ENCODE measurements at regions not wholly inside any gene's neighbourhood (a gene's known extent, or its start where the extent isn't known, plus 50 kb on each side); places are given as distances from the start of the nearest gene placed in this dataset.

- Histone ChIP-seq H3K9me3 (ENCODE audit: control insufficient read depth, low read length) (no peaks in the 10 kb centered on the region), H3K36me3 (ENCODE audit: control insufficient read depth, insufficient read depth, low read length) (no peaks in the 10 kb centered on the region), H3K4me3 (ENCODE audit: extremely low read depth, insufficient read depth, low read length, poor library complexity, severe bottlenecking) (no peak overlapping the region), H3K27ac (ENCODE audit: low read depth, low read length, severe bottlenecking) (no peak overlapping the region), H3K4me1 (ENCODE audit: control insufficient read depth, insufficient read depth, low read length, poor library complexity, severe bottlenecking) (no peaks in the 10 kb centered on the region)
- WGBS, 2 experiments (ENCODE audit: insufficient coverage in 2 of 2), result 100% methylated on average over 1 of the region's 1 CpG; no CpG with 5 or more reads in 1 of the 2 experiments
Observed at GRCh38 chr1:222911866-222912265, 97.0 kb downstream of the DISP1 start.

- Histone ChIP-seq H3K4me3 (ENCODE audit: extremely low read depth, insufficient read depth, low read length, poor library complexity, severe bottlenecking) (no peak overlapping the region), H3K4me1 (ENCODE audit: control insufficient read depth, insufficient read depth, low read length, poor library complexity, severe bottlenecking) (no peaks in the 10 kb centered on the region), H3K9me3 (ENCODE audit: control insufficient read depth, low read length) (no peaks in the 10 kb centered on the region), H3K36me3 (ENCODE audit: control insufficient read depth, insufficient read depth, low read length) (no peaks in the 10 kb centered on the region), H3K27ac (ENCODE audit: low read depth, low read length, severe bottlenecking) (no peak overlapping the region)
Observed at GRCh38 chr1:222912730-222913129, 97.9 kb downstream of the DISP1 start.

DNA sequence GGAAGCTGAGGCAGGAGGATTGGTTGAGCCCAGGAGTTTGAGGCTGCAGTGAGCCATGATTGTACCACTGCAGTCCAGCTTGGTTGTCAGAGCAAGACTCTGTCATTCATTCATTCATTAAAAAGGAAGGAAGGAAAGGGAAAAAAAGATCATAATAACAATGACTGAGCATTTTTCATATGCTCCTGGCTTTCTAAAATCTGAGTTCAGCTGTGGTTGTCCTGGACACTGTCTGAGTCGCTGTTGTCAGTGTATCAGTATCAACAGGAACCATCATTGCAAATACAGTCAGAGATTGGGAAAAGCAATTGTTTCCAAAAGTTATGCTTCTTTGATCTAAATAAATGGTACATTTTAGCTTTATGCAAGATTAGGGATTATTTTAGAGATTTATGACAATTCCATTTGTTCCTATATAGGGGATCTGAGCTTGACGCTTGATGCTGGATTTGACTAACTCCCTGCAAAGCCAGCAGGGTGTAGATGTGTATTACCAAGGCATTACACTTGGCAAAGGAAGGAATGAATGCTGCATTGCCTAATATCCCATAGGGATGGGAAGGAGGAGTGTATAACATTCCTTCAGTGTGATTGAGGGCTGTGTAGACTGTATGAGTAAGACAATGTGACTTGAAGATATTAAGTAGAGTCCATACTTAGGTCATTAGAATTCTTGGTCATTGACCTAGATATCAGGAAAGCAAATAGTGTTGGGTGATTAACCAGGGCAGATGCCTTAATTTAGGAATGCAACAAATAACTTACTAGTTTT is 100.2 kb downstream of the DISP1 start:
- Histone ChIP-seq H3K27ac (ENCODE audit: low read depth, low read length, severe bottlenecking) (no peak overlapping the region), H3K4me3 (ENCODE audit: extremely low read depth, insufficient read depth, low read length, poor library complexity, severe bottlenecking) (no peak overlapping the region), H3K4me1 (ENCODE audit: control insufficient read depth, insufficient read depth, low read length, poor library complexity, severe bottlenecking) (no peaks in the 10 kb centered on the region), H3K9me3 (ENCODE audit: control insufficient read depth, low read length) (no peaks in the 10 kb centered on the region), H3K36me3 (ENCODE audit: control insufficient read depth, insufficient read depth, low read length) (no peaks in the 10 kb centered on the region)
- WGBS, 2 experiments (ENCODE audit: insufficient coverage in 2 of 2), result 100% methylated on average over 1 of the region's 2 CpGs; no CpG with 5 or more reads in 1 of the 2 experiments

GRCh38 chr1:222916100-222916499 is 101.3 kb downstream of the DISP1 start:
- Histone ChIP-seq H3K27ac (ENCODE audit: low read depth, low read length, severe bottlenecking) (no peak overlapping the region), H3K36me3 (ENCODE audit: control insufficient read depth, insufficient read depth, low read length) (no peaks in the 10 kb centered on the region), H3K4me3 (ENCODE audit: extremely low read depth, insufficient read depth, low read length, poor library complexity, severe bottlenecking) (no peak overlapping the region), H3K4me1 (ENCODE audit: control insufficient read depth, insufficient read depth, low read length, poor library complexity, severe bottlenecking) (no peaks in the 10 kb centered on the region), H3K9me3 (ENCODE audit: control insufficient read depth, low read length) (no peaks in the 10 kb centered on the region)
- 80 to 100% methylated on average over 2 to 3 of the region's 3 CpGs for WGBS, 2 experiments (ENCODE audit: insufficient coverage in 2 of 2)

DNA sequence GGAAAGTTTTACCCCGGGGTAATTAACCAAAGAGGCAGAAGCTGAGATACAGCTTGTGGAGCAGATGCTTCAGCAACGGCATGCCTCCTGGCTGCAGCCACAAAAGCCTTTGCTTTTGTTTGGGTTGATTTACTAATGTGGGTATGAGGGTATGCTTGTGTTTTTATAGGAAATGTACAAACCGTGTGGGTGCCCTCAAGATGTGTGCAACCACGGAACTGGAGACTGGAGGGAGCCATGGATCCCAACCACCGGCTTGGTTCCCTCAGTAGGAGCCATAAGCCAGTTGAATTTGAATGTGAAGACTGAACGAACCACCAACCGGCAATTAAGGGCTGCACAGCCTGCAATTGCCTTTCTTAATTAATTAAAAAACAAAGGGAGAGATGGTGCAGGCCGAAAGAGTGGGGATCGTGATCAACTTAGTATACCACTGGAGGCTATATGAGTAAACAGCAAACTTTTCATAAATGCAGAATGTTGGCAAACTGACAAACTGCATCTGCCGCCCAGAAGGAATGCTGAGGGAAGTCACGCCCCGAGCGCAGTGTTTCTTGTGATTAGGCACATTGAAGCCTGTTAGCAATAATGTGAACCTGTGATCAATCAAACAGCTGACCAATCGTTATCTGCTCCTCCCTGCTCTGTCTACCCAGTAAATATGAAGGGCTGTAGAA is 104.1 kb downstream of the DISP1 start:
- H3K27ac ChIP-seq (ENCODE audit: low read depth, low read length, severe bottlenecking), result no peak overlapping the region
- no peaks in the 10 kb centered on the region for H3K36me3 ChIP-seq (ENCODE audit: control insufficient read depth, insufficient read depth, low read length)
- WGBS, 2 experiments (ENCODE audit: insufficient coverage in 2 of 2), result 81 to 87% methylated on average over 12 to 14 of the region's 14 CpGs
- no peak overlapping the region for H3K4me3 ChIP-seq (ENCODE audit: extremely low read depth, insufficient read depth, low read length, poor library complexity, severe bottlenecking)
- no peaks in the 10 kb centered on the region for H3K9me3 ChIP-seq (ENCODE audit: control insufficient read depth, low read length)
- peaks cover 3% of the 10 kb centered on the region for H3K4me1 ChIP-seq (ENCODE audit: control insufficient read depth, insufficient read depth, low read length, poor library complexity, severe bottlenecking)

DNA sequence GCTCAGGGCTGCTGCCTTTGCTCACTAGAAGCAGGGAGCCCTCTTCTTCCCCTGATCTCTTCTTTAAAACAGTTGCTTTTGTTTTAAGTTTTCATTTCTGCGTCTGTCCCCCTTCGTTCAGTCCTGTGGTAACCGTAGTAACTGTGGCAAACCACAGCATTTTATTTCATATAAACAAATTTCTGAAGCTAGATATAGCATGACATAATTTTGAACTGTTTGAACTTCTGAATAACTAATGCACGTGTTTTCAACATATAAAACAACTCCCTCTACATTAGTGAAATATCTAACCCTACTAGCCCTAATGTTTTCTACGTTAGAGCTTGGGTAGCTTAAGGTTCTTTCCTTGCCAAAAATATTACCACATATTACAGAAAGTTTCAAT is 104.6 kb downstream of the DISP1 start:
- Histone ChIP-seq H3K36me3 (ENCODE audit: control insufficient read depth, insufficient read depth, low read length) (no peaks in the 10 kb centered on the region), H3K4me1 (ENCODE audit: control insufficient read depth, insufficient read depth, low read length, poor library complexity, severe bottlenecking) (peaks cover 3% of the 10 kb centered on the region), H3K27ac (ENCODE audit: low read depth, low read length, severe bottlenecking) (no peak overlapping the region), H3K9me3 (ENCODE audit: control insufficient read depth, low read length) (no peaks in the 10 kb centered on the region), H3K4me3 (ENCODE audit: extremely low read depth, insufficient read depth, low read length, poor library complexity, severe bottlenecking) (no peak overlapping the region)
- 83% methylated on average over 1 of the region's 5 CpGs; no CpG with 5 or more reads in 1 of the 2 experiments for WGBS, 2 experiments (ENCODE audit: insufficient coverage in 2 of 2)

DNA sequence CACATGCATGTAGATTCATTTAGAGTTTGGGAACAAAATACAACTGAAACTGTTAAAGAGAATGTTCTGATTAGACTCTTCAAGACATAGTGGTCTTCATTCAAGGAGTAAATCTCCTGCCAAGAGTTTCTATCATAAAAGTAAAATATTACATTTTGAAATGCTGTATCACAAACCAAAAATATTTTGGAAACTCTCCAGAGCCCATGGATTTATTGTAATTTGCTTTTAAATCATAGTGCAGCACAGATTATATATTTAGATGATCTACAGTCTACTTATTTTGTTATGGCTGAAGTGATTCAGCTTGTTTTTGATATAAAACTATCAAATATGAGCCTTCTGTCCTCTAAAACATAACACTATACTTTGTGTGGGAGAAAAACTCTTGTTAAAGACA is 105.3 kb downstream of the DISP1 start:
- Histone ChIP-seq H3K4me1 (ENCODE audit: control insufficient read depth, insufficient read depth, low read length, poor library complexity, severe bottlenecking) (peaks cover 3% of the 10 kb centered on the region), H3K4me3 (ENCODE audit: extremely low read depth, insufficient read depth, low read length, poor library complexity, severe bottlenecking) (no peak overlapping the region), H3K9me3 (ENCODE audit: control insufficient read depth, low read length) (no peaks in the 10 kb centered on the region), H3K36me3 (ENCODE audit: control insufficient read depth, insufficient read depth, low read length) (no peaks in the 10 kb centered on the region), H3K27ac (ENCODE audit: low read depth, low read length, severe bottlenecking) (no peak overlapping the region)

DNA sequence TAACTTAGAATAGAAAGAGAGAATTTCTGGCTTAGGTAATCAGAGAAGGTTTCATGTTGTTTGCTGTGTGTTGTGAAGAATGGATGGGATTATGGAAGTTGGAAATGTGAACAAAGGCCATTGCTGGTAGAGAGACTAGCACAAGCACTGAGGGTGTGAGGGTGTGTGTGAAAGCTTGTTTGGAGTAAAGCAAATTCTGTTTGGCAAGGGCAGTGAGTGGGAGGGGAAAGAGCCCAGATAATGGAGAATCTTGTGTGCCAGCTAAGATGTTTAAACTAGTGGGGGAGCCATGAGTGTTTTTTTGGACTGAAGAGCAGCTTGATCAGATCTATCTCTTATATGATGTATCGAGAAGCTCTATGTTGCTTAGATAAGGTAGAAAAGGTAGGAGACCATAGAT is 107.1 kb downstream of the DISP1 start:
- no peaks in the 10 kb centered on the region for H3K36me3 ChIP-seq (ENCODE audit: control insufficient read depth, insufficient read depth, low read length)
- H3K4me1 ChIP-seq (ENCODE audit: control insufficient read depth, insufficient read depth, low read length, poor library complexity, severe bottlenecking), result peaks cover 6% of the 10 kb centered on the region
- 100% methylated on average over 1 of the region's 1 CpG for WGBS, 2 experiments (ENCODE audit: insufficient coverage in 2 of 2)
- H3K4me3 ChIP-seq (ENCODE audit: extremely low read depth, insufficient read depth, low read length, poor library complexity, severe bottlenecking), result no peak overlapping the region
- H3K27ac ChIP-seq (ENCODE audit: low read depth, low read length, severe bottlenecking), result no peak overlapping the region
- H3K9me3 ChIP-seq (ENCODE audit: control insufficient read depth, low read length), result no peaks in the 10 kb centered on the region

GRCh38 chr1:222923506-222923905 is 108.7 kb downstream of the DISP1 start:
- H3K36me3 ChIP-seq (ENCODE audit: control insufficient read depth, insufficient read depth, low read length), result no peaks in the 10 kb centered on the region
- peak overlapping the region; percentile 33 for H3K27ac ChIP-seq (ENCODE audit: low read depth, low read length, severe bottlenecking)
- H3K4me1 ChIP-seq (ENCODE audit: control insufficient read depth, insufficient read depth, low read length, poor library complexity, severe bottlenecking), result peaks cover 6% of the 10 kb centered on the region
- H3K4me3 ChIP-seq (ENCODE audit: extremely low read depth, insufficient read depth, low read length, poor library complexity, severe bottlenecking), result no peak overlapping the region
- WGBS, 2 experiments (ENCODE audit: insufficient coverage in 2 of 2), result 85 to 97% methylated on average over 3 of the region's 3 CpGs
- H3K9me3 ChIP-seq (ENCODE audit: control insufficient read depth, low read length), result no peaks in the 10 kb centered on the region

GRCh38 chr1:222924136-222924706 is 109.4 kb downstream of the DISP1 start:
- H3K4me3 ChIP-seq (ENCODE audit: extremely low read depth, insufficient read depth, low read length, poor library complexity, severe bottlenecking), result no peak overlapping the region
- no peak overlapping the region for H3K27ac ChIP-seq (ENCODE audit: low read depth, low read length, severe bottlenecking)

DNA sequence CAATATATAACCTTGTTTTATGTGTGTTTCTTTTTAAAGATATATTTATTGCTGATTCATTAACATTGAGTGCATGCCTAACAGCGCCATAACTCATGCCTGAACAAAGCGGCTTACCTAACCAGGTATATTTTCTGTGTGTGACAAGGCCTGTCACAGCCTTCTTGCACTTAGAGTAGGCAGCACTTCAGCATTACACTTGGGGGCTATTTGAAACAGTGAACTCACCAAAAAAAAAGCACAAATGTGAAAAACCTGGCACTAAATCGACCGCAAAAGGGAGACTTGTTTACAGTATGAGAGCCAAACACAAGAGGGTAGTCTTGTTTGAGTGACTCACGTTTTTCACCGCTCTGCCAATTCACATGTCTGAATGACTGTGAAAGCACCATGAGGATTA is 111.7 kb downstream of the DISP1 start:
- WGBS, 2 experiments (ENCODE audit: insufficient coverage in 2 of 2), result 53 to 86% methylated on average over 3 to 6 of the region's 6 CpGs
- Histone ChIP-seq H3K36me3 (ENCODE audit: control insufficient read depth, insufficient read depth, low read length) (no peaks in the 10 kb centered on the region), H3K4me1 (ENCODE audit: control insufficient read depth, insufficient read depth, low read length, poor library complexity, severe bottlenecking) (peaks cover 10% of the 10 kb centered on the region), H3K4me3 (ENCODE audit: extremely low read depth, insufficient read depth, low read length, poor library complexity, severe bottlenecking) (no peak overlapping the region), H3K9me3 (ENCODE audit: control insufficient read depth, low read length) (no peaks in the 10 kb centered on the region), H3K27ac (ENCODE audit: low read depth, low read length, severe bottlenecking) (no peak overlapping the region)

More at GRCh38 chr1:222924136-222924706, 109.4 kb downstream of the DISP1 start:
- peaks cover 6% of the 10 kb centered on the region for H3K4me1 ChIP-seq (ENCODE audit: control insufficient read depth, insufficient read depth, low read length, poor library complexity, severe bottlenecking)
- no peaks in the 10 kb centered on the region for H3K9me3 ChIP-seq (ENCODE audit: control insufficient read depth, low read length)
- H3K36me3 ChIP-seq (ENCODE audit: control insufficient read depth, insufficient read depth, low read length), result no peaks in the 10 kb centered on the region

Measured in mesodermal cell (in vitro differentiated cells).